HAP-1 (cell line): ENCODE measurements at regions not wholly inside any gene's neighbourhood (a gene's known extent, or its start where the extent isn't known, plus 50 kb on each side); places are given as distances from the start of the nearest gene placed in this dataset.
A peak's percentile ranks its signal among the peaks of the same experiment; 100 is the strongest.

Experiments
- DNase-seq, 2 experiments: peaks; one replicate each; pipeline ENCODE4 v3.0.0-alpha.2; 2016 to 2020; ENCODE audit warnings: low spot score in 2 of 2
- H3K27me3 ChIP-seq: fragments of 250-450 bp; sonication (Bioruptor Pico); 2 replicates; pipeline ENCODE4 v1.5.1; 2020; ENCODE audit warnings: low read depth, mild to moderate bottlenecking, moderate library complexity
- H3K36me3 ChIP-seq: fragments of 250-450 bp; sonication (Bioruptor Pico); replicated peaks from 2 replicates; pipeline ENCODE4 v1.5.1; 2020; ENCODE audit warnings: mild to moderate bottlenecking
- H3K4me1 ChIP-seq: fragments of 250-450 bp; sonication (Bioruptor Pico); 2 replicates; pipeline ENCODE4 v1.5.1; 2020; ENCODE audit warnings: mild to moderate bottlenecking
- H3K4me3 ChIP-seq: fragments of 250-450 bp; sonication (Bioruptor Pico); 2 replicates; pipeline ENCODE4 v1.5.1; 2020; ENCODE audit warnings: mild to moderate bottlenecking, moderate library complexity
- H3K9me3 ChIP-seq: fragments of 250-450 bp; sonication (Bioruptor Pico); 2 replicates; pipeline ENCODE4 v1.5.1; 2020; ENCODE audit warnings: mild to moderate bottlenecking, moderate library complexity
- in situ Hi-C: fragments of 300-500 bp; cut with MboI; formaldehyde crosslinking; loops from 3 replicates; pipeline ENCODE4 v1.14.3; 2020; ENCODE audit warnings: low sequenced_read_pairs, inconsistent platforms, mixed read lengths

DNA sequence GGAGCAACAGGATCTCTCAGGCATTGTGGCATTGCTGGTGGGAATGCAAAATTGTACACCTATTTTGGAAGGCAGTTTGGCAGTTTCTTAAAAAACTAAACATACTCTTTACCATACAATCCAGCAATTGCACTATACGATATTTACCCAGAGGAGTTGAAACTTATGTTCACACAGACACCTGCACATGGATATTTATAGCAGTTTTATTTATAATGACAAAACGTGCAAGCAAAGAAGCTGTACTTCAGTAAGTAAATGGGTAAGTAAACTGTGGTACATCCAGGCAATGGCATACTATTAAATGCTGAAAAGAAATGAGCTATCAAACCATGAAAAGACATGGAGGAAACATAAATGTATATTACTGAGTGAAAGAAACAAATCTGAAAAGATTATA is 71.6 kb upstream of the UBAC2 start:
- Histone ChIP-seq H3K27me3 (no peaks in the 10 kb centered on the region), H3K4me1 (peaks cover 7% of the 10 kb centered on the region), H3K4me3 (no peak overlapping the region), H3K36me3 (no peaks in the 10 kb centered on the region), H3K9me3 (no peaks in the 10 kb centered on the region)
- no peak for DNase-seq
- in situ Hi-C loops, result no loop called here

DNA sequence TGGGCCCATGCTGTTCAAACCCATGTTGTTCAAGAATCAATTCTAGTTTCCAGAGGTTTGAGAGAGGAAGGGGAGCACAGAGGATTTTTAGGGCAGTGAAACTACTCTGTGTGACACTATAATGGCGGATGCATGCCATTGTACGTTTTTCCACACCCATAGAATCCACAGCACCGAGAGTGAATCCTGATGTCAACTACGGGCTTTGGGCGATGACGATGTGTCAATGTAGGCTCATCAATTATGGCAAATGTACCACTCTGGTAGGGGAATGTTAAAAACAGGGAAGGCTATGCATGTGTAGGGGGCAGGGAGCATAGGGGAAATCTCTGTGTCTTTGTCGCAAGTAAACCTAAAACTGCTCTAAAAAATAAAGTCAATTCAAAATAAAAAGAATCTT is 70.7 kb upstream of the UBAC2 start:
- in situ Hi-C loops, result no loop called here
- no peak for DNase-seq
- peaks cover 7% of the 10 kb centered on the region for H3K4me1 ChIP-seq
- no peaks in the 10 kb centered on the region for H3K9me3 ChIP-seq
- no peak overlapping the region for H3K4me3 ChIP-seq
- H3K27me3 ChIP-seq, result no peaks in the 10 kb centered on the region
- H3K36me3 ChIP-seq, result no peaks in the 10 kb centered on the region

GRCh38 chr13:99131410-99131809 is 69.2 kb upstream of the UBAC2 start:
- Histone ChIP-seq H3K4me1 (peaks cover 7% of the 10 kb centered on the region), H3K27me3 (no peaks in the 10 kb centered on the region), H3K36me3 (no peaks in the 10 kb centered on the region), H3K4me3 (no peak overlapping the region), H3K9me3 (no peaks in the 10 kb centered on the region)
- no peak for DNase-seq
- in situ Hi-C loops, result no loop called here

GRCh38 chr13:99132295-99132835 is 68.3 kb upstream of the UBAC2 start:
- Histone ChIP-seq H3K36me3 (no peaks in the 10 kb centered on the region), H3K9me3 (no peaks in the 10 kb centered on the region), H3K4me1 (peaks cover 7% of the 10 kb centered on the region), H3K4me3 (no peak overlapping the region), H3K27me3 (no peaks in the 10 kb centered on the region)
- DNase-seq, result no peak
- in situ Hi-C loops, result no loop called here

DNA sequence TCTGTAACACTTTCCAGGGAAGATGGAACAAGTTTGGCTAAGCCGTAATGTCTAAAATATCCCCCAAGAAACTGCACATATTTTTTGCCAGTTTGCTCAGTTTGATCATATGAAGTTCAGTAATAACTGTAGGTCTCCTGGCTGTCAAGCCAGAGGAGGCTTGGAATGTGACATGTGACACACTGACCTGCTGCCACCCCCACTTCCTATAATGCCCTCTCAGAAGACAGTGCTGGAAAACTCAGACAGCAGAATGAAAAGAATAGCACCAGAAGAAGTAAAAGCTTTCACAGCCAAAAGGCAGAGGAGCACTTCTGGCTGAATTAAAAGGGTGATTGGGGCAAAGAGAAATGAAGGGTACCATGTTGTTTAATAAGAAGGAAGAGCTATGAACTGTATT is 67.4 kb upstream of the UBAC2 start:
- in situ Hi-C loops, result no loop called here
- Histone ChIP-seq H3K36me3 (no peaks in the 10 kb centered on the region), H3K27me3 (no peaks in the 10 kb centered on the region), H3K4me3 (no peak overlapping the region), H3K4me1 (peaks cover 7% of the 10 kb centered on the region), H3K9me3 (no peaks in the 10 kb centered on the region)
- DNase-seq, result no peak

- Histone ChIP-seq H3K4me1 (peaks cover 7% of the 10 kb centered on the region), H3K36me3 (no peaks in the 10 kb centered on the region), H3K4me3 (no peak overlapping the region), H3K9me3 (no peaks in the 10 kb centered on the region), H3K27me3 (no peaks in the 10 kb centered on the region)
- in situ Hi-C loops, result no loop called here
- no peak for DNase-seq
Observed at GRCh38 chr13:99133848-99134247, 66.8 kb upstream of the UBAC2 start.

DNA sequence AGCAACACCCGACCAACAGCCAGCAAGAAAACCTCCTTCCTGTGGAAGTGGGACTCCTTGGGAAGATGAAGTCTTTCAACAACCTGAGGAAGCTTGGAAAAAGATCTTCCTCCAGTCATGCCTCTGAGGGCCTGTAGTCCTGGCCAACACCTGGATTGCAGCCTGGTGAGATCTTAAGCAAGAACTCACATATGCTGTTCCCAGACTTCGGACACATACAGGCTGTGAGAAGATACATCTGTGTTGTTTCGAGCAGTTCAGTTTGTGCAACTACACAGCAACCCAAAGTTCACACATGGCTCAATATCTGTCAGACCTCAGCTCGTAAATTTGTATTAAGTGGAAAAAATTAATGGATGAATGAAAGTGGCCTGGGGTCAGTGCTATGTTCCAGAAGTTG is 65.1 kb upstream of the UBAC2 start:
- in situ Hi-C loops, result no loop called here

GRCh38 chr13:99136427-99136954 is 64.2 kb upstream of the UBAC2 start:
- H3K36me3 ChIP-seq, result no peaks in the 10 kb centered on the region
- DNase-seq, result no peak
- H3K9me3 ChIP-seq, result peaks cover 6% of the 10 kb centered on the region; the same call in 1 of the 2 replicates
- no peaks in the 10 kb centered on the region for H3K4me1 ChIP-seq
- in situ Hi-C loops, result no loop called here
- H3K27me3 ChIP-seq, result no peaks in the 10 kb centered on the region
- H3K4me3 ChIP-seq, result no peak overlapping the region

More for the DNA sequence above, 65.1 kb upstream of the UBAC2 start:
- Histone ChIP-seq H3K36me3 (no peaks in the 10 kb centered on the region), H3K4me3 (no peak overlapping the region), H3K4me1 (peaks cover 4% of the 10 kb centered on the region), H3K27me3 (no peaks in the 10 kb centered on the region), H3K9me3 (no peaks in the 10 kb centered on the region)
- DNase-seq, result no peak

DNA sequence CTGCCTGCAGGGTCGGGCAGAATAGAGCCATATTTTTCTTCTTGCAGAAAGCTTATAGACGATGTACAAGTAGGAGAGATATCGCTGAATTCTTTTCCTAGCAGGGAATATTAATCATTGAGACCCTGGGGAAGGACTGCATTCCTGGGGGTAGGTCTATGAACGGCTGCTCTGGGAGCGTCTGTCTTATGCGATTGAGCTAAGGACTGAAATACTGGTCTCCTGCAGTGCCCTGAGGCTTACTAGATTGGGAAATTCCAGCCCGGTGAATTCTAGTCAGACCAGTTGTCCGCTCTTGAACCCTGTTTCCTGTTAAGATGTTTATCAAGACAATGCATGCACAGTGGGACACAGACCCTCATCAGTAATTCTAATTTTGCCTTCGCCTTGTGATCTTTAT is 59.8 kb upstream of the UBAC2 start:
- H3K4me1 ChIP-seq, result no peaks in the 10 kb centered on the region
- no peaks in the 10 kb centered on the region for H3K27me3 ChIP-seq
- no peak overlapping the region for H3K4me3 ChIP-seq
- in situ Hi-C loops, result no loop called here
- no peak for DNase-seq
- peaks cover 6% of the 10 kb centered on the region; the same call in 1 of the 2 replicates for H3K9me3 ChIP-seq
- no peaks in the 10 kb centered on the region for H3K36me3 ChIP-seq

DNA sequence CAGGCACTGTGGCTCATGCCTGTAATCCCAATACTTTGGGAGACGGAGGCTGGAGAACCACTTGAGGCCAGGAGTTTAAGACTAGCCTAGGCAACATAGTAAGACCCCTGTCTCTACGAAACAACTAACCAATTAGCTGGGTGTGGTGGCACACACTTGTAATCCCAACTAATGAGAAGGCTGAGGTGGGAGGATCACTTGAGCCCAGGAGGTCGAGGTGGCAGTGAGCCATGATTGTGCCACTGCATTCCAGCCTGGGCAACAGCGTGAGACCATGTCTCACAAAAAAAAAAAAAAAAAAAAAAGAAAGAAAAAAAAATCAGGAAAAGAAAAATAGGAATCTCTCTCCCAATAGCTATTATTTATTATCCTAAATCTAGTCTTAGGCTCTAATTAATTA is 56.8 kb upstream of the UBAC2 start:
- Histone ChIP-seq H3K9me3 (peaks cover 6% of the 10 kb centered on the region; the same call in 1 of the 2 replicates), H3K4me3 (no peak overlapping the region), H3K27me3 (no peaks in the 10 kb centered on the region), H3K36me3 (no peaks in the 10 kb centered on the region), H3K4me1 (no peaks in the 10 kb centered on the region)
- DNase-seq, result no peak
- in situ Hi-C loops, result no loop called here

GRCh38 chr13:99144306-99144705 is 56.3 kb upstream of the UBAC2 start:
- DNase-seq, result no peak
- Histone ChIP-seq H3K36me3 (no peaks in the 10 kb centered on the region), H3K9me3 (peaks cover 6% of the 10 kb centered on the region; the same call in 1 of the 2 replicates), H3K27me3 (no peaks in the 10 kb centered on the region), H3K4me3 (no peak overlapping the region), H3K4me1 (no peaks in the 10 kb centered on the region)
- in situ Hi-C loops, result no loop called here

- Histone ChIP-seq H3K4me3 (no peak overlapping the region), H3K27me3 (no peaks in the 10 kb centered on the region), H3K9me3 (peaks cover 6% of the 10 kb centered on the region; the same call in 1 of the 2 replicates), H3K36me3 (no peaks in the 10 kb centered on the region), H3K4me1 (no peaks in the 10 kb centered on the region)
- in situ Hi-C loops, result no loop called here
- no peak for DNase-seq
Observed at GRCh38 chr13:99145461-99145860, 55.2 kb upstream of the UBAC2 start.

DNA sequence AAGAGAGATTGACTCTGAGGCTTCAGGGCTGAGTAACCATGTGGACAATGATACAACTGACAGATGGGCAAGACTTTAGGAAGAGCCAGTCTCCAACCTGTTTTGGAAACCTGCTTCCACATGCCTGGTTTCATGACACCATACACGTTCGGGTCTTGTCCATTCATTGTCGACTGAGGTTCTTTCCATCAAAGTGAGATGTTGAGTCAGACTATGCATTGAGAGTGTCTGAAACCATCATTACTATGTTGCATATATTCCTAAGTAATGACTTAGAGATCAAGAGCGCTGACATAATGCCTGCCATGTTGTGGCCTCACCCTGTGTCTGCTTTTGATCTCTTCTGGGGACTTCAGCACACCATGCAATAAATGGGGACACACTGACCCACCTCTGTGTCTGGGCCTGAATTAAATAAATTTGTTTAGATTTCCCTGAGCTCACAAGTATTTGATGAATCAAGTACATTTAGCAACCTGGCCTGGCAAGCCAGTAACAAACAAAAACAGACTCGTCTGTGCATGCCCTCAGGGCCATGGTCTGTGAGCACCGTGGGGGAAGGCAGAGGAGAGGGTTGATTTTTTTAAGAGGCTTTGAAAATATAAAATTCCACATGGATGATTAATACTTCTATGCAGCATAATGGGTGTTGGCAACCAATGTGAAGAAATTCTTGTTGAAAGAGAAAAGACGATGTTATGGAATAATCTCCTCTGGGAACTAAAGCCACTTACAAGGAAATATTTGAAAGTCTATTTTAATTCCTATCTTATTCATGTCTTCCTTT is 49.9 kb upstream of the UBAC2 start:
- Histone ChIP-seq H3K27me3 (no peaks in the 10 kb centered on the region), H3K4me1 (peaks cover 5% of the 10 kb centered on the region; the same call in 1 of the 2 replicates), H3K9me3 (no peaks in the 10 kb centered on the region), H3K4me3 (no peak overlapping the region), H3K36me3 (no peaks in the 10 kb centered on the region)
- DNase-seq, result peak; percentile 6 to 36
- in situ Hi-C loops, result no loop called here
